Stimulated activated CD4-positive, alpha-beta T cell treated with anti-CD3 and anti-CD28 coated beads, Interleukin-15, amount 100 ng/mL, for 48 hours (primary cell): ENCODE measurements at regions not wholly inside any gene's neighbourhood (a gene's known extent, or its start where the extent isn't known, plus 50 kb on each side); places are given as distances from the start of the nearest gene placed in this dataset.
"Not testable (repeated sequence)": the region's sequence is repeated elsewhere in the genome, so short reads cannot be mapped to it uniquely, and the experiment has no call there.

Experiments used
- DNase-seq, 2 donors: peaks; one replicate each; pipeline ENCODE4 v3.0.0-alpha.2; 2020; ENCODE audit warnings: low read depth in 2 of 2

DNA sequence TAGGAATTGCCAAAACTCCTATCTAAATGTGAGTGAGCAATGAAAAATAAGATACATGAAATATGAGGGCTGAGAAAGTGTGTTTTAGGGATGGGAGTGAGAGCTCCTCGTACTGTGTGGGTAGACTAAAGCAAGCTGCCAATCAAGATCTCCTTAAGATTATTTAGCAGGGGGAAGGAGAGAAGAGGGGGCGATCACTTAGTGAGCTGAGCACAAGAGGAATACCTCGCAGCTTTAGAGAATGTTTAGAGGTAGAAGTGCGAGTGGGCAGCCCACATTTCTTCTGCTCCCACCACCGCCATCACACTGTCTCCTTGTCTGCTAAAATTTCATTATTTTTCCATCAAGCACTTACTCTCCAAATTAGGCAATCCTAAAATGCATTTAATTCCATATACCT lies 312.6 kb downstream of the ALDH8A1 start:
- no peak for DNase-seq

DNA sequence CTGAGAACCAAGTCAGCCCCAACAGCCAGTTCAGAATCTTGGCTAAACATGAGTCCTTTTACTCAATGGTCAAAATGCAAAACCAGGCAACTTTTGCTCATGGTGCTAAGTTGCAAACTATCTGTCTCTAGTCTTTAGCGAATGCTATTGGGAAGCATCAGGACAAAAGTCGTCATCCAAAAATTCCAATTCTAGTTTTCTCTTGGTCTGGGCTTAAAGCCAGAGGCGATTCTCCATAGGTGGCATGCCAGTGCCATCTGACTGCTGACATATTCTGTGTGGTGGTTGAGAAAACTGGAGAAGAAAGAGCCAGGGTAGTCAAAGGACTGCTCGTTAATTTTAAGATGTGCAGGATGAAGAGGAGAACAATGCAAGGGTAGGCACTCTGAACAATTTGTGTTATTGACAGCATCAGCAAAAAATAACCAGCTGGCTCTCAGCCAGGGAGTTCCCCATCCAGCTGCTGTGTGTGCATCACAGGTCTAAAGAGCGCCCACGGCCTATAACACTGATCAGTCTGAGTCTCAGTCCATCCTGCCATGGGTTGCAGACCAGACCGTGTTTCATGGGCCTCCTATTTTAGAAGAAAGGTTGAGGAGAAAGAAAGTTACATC lies 313.6 kb downstream of the ALDH8A1 start:
- DNase-seq, result peak in 1 of 2 donors; percentile 6

DNA sequence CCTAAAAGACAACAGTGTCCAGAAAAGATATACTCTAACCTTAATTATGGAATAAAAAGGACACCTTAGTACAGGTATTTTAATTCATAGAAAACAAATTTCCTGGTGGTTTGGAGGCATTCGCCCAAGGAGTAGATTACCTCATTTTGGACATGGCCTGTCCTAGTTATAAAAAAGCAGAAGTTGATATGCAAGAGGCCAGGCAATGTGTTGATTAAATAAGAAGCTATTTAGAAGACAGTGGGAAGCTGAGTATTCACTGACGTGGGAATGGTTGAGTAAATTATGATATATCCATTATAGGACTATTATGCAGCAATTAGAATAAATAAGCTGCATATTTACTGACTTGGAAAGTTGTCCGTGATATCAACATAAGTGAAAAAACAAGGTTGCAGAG lies 314.9 kb downstream of the ALDH8A1 start:
- DNase-seq, result no peak

DNA sequence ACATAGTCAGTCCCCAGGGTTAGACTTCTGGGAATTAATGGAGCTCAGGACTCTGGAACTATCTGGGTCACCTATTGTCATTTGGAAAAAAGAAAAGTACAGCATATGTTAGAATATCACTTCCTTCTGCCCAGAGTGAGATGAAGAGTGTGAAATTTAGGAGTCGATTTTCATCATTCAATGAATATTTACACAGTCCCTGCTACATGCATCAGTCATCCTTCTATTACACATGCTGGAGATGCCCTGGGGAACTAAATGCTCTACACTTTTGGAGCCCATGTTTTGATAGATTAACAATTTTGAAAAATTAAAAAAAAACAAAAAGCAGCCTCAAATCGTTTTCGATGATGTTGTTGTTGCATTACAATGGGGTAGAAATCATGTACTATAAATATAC lies 315.4 kb downstream of the ALDH8A1 start:
- DNase-seq, result no peak

DNA sequence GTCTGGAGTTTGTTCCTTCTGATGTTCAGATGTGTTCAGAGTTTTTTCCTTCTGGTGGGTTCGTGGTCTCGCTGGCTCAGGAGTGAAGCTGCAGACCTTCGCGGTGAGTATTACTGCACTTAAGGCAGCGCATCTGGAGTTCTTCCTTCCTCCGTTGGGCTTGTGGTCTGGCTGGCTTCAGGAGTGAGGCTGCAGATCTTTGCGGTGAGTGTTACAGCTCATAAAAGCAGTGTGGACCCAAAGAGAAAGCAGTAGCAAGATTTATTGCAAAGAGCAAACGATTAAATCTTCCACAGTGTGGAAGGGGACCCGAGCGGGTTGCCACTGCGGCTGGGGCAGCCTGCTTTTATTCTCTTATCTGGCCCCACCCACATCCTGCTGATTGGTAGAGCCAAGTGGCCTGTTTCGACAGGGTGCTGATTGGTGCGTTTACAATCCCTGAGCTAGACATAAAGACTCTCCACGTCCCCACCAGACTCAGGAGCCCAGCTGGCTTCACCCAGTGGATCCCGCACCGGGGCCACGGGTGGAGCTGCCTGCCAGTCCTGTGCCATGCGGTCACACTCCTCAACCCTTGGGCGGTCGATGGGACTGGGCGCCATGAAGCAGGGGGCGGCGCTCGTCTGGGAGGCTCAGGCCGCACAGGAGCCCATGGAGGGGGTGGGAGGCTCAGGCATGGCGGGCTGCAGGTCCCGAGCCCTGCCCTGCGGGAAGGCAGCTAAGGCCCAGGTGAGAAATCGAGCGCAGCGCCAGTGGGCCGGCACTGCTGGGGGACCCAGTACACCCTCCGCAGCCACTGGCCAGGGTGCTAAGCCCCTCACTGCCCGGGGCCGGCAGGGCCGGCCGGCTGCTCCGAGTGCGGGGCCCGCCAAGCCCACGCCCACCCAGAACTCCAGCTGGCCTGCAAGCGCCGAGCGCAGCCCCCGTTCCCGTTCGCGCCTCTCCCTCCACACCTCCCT lies 315.3 kb upstream of the SGK1 start:
- DNase-seq, result peak; percentile 19 to 23

DNA sequence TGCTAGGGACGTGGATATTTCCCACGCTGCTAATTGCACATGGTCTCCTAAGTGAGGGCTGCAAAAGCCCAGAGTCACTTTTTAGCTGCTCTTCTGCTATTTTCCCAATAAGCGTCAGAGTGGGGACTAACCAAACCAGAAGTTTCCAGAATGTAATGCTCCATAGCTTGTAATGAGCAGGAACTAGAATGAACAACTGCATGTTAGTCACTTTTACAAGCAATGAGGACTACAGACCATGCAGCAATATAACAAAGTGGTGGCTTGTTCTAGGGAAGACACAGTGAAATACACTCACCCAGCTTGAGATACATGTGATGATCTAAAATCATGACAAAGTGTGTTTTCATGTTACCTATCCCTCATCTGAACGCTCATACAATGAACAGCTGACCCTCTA lies 314.1 kb upstream of the SGK1 start:
- no peak for DNase-seq

DNA sequence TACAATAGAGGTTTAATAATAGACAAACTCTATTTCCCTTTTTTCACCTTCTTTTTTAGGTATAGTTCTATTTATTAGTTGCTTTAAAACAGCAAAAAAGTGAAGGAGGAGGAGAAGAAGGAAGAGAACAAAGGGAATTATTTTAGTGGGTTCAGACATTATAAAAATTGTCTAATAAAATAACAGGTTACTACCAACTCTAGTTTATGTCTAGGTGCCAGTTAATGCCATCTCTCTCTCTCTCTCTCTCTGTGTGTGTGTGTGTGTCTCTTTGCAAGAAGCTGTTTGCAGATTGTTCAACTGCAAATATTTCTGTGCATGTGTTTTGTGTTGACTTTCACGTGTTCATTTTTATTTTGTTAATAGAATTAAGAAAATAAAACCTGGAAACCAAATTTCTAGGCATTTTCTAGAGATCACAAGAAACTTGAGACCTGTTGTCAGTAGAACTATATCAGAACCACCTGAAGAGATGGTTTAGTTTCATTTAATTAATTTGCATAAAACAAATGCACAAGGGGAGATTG lies 313.5 kb upstream of the SGK1 start:
- no peak for DNase-seq

DNA sequence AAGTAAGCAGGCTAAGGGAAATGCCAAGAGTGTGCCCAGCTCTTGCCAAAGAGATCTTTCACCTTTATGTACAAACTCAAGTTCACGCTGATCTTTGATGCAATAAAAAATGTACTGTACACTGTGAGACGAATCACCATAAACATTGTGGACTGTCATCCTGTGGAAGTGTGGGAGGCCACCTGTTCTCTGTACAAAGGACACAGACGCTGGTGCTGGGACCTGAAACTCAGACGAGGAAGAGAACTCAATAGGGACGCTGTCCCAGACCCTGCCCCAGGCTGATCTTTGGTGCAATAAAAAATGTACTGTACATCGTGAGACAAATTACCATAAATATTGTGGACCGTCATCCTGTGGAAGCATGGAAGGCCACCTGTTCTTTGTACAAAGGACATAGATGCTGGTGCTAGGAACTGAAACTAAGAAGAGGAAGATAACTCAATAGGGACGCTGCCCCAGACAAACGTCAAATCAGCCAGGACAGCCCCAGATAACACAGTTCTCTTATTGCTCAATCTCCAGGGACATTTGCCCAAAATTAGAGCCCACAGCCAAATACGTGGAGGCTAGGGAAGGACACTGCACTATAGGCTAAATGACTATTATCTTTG lies 312.7 kb upstream of the SGK1 start:
- no peak for DNase-seq

DNA sequence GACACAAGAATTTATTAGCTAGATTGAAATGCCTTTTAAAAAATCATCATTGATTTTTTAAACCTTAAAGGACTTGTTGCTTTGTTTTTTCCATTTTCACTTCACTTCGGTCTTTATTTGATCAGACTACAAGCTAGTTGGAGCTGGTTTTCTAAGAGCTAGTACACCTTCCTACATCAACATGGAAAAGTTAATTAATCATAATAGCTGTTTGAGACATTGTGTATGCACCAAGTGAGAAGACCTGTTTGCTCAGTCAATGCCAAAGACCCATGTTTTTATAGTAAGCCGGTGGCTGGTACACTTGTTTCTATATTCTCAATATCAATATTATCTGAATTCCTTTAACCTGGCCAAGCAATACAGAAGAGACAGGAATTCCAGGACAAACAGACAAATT lies 310.2 kb upstream of the SGK1 start:
- DNase-seq, result no peak

DNA sequence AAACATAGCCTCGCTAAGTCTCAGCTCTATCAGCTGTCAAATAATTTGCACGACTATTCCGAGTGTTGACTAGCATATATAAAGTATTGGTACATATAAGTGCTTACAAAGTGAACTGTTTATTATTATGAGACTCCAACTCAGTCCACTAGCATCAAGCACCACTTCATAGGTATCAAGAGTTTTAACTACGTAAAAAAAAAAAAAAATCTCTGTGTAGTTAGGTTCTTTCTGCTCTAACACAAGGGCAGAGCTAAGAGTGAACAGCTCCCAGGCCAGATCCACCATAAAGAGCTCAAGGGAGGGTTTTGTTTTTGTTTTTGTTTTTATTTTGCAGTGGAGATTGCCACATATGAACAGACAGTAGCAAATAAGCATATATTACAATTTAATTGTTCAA lies 309.8 kb upstream of the SGK1 start:
- no peak for DNase-seq

DNA sequence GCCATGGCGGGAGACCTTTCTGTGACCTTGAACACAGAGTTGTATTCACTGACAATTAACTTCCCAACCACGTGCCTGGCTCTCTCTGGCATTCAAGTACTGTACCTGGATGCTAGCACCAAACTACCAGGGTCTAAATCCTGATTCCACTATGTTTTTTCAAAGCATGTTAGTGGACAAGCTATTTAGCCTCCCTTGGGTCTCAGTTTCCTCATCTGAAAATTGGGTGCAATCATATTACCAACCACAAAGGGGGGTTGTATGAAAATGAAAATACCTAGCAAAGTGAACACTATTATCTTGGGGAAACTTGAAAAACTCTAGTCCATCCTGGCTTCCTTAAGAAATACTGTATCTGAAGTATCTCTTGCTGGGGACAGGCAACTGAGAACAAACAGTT lies 308.7 kb upstream of the SGK1 start:
- no peak for DNase-seq

DNA sequence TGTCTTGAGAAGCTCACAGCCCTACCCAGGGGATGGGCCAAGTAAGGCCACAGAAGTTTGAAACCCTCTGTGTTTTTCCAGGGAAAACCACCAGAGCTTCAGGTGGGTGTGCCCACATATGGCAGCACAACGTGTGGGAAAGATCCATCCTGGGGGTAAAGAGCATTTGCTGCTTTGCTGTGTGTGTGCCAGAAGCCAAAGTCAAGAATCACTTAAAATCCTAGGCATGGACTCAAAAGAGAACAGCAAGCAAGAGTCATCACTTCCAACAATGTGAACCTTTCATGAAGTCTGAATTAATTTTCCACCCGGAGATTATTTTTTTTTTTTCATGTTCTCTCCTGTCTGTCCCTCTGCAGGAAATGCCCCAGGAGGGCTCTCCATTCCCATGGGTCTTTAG lies 308.2 kb upstream of the SGK1 start:
- no peak for DNase-seq

DNA sequence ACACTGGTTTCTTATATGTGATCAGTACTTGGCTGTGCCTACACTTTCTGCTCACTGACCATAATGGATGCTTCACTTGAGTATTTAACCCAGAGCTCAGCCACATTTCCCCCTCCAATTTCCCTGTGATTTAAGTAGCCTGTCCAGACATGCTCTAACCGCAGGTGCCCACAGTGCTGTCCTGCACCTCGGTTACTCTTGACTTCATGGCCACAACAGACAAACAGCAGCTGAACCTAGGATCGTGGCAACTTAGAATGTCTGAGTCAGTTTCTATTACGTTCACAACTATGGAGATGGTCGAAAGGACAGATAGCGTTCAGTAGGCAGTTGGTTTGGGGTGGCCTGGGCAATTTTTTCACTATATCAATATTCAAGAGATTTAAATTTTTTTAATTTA lies 306.9 kb upstream of the SGK1 start:
- DNase-seq, result no peak

DNA sequence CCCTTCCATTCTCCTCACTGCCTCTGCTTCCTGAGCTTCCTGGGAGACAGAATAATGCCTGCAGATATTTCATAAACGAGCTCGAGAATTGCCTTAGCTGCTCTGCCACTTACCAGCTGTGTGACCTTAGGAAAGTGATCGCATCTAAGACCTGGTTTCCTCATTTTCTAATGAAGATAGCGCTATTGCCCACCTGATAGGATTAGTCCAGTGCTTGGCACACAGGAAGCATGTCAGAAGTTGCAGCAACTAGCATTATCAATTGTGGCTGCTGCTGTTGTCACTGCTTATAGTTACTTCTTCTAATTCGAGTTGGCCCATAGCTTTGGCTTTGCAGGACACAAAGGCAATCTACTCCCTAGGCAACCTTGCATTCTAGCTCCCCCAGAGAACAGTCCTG lies 305.5 kb upstream of the SGK1 start:
- DNase-seq, result no peak

DNA sequence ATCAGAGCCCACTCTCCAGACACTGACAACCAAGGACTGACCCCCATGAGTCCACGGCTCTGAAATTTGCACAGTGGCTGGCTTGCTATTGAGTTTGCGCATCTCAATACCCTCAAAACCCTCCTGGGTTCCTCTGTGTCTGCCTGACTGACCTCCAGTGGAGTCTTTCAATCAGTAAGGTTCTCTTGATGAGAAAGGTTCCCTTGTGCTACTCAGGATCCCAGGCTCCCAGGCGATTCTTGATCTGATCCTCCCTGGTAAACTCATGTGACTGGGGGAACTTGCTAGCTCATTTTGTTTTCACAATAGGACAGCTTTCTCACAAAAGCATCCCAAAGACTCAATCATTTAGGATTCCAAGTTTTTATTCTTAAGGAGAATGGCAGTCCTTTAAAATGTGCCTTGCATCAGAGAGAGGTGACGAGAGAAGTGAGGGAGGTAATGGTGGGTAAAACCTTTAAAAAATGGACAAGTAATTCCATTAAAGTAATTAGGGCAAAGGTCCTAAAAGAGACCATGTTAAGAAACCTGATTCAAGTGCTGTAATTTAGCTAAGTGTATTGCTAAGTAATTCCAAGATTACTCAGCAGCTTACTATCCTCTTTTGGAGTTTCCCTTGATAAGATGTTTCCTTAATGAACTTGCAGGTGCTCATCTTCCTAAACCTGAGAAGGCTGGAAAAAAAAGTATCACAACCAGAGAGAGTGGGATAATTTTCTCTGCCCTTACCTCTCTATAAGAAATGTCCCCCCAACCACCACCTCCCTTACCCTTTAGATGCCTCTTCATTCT lies 304.7 kb upstream of the SGK1 start:
- DNase-seq, result no peak

DNA sequence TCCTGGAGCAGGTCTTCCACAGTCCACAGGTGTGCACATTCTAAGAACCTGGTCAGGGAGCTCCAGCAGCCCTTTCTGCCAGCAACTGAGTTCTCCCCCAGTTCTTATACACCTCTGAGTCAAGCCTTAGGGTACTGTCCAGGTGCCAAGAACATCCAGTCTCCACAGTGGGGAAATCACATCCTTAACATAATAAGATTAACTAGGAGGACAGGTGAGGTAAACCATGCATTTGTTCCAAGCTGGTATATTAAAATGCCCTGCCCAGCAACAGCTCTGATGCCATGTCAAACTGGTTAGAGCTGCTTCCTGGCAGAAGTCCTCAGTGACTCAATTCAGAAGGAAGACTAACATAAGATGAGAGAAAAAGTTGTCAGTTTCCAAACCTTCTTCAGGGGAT lies 303.9 kb upstream of the SGK1 start:
- no peak for DNase-seq

DNA sequence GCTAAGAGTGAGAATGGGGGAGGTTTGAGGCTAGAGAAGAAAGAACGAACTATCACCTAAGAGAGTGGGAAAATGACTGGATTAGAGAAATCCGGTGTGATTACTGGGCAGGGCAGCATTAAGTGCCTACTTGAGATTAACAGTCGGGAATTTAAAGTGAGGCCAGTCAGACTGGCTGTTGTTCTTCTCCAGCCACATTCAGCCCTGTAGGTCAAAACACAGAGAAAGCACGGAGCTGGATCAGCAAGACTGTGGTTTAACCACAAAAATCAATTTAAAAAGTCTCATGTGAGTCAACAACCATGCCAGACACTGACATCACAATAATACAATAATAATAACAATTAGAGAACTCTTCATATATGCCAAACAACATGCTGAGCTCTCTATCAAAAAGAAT lies 301.9 kb upstream of the SGK1 start:
- no peak for DNase-seq

DNA sequence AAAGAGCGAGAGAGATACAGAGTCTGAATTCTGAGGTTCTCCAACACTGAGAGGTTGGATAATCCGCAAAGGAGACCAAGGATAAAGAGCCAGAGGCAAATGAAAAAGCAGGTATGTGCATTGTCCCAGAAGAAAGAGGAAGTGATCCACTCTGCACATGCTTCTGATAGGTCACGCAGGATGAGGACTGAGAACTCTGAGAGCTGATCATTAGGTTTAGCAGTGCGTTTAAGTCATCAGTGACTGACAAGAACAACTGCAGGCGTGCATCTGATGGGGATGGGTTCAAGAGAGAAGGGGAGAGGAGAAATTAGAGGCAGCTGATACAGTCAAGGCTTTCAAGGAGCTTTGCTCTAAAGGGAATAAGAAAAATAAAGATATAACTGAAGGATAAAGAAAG lies 301.2 kb upstream of the SGK1 start:
- DNase-seq, result no peak

DNA sequence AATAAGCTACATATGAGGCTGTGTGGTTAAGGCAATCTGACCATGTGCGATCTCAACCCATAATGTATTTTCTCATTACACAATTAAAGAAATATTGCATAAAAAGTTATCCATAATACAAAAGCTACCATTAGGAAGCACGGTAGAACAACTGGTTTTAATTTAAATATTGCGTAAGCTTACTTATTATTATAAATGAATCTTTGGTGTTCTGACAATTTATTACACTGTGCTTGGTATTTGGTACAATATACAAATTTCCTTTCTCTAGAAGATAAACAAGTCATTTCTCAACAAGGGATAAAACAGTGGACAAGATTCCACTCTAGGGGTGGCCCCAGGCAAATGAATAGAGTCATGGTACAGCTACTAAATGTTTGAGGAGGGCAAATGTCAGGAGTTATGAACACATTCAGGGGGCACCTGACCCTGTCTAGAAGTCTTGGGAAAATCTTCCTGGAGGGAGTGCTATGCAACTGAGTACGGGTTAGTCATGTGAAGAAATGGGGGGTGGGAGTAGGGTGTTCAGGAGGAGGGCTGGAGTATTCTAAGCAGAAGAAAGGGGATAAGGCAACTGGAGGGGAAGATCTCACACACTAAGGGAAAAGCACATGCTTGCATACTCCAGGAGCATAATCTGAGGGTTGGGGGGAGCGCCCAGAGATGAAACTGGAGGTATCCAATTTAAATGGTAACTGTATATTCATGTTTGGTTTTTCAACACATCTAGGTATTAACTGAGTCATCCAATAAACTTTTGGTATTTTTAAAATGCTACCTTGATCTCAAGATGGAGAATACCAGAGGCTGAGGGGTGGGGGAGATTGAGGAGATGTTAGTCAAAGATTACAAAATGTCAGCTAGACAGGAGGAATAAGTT lies 296.9 kb upstream of the SGK1 start:
- no peak for DNase-seq

DNA sequence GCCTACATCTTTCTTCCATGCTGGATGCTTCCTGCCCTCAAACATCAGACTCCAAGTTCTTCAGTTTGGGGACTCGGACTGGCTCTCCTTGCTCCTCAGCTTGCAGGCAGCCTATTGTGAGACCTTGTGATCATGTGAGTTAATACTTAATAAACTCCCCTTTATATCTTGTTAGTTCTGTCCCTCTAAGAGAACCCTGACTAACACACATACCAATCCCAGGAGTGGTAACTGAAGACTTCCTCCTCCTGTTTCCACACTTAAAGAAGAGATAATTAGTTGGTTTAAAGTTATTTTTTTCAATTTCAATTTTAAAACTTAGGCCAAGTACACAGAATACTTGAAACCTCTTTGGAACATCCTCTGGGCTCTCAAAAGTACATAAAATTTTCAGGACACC lies 294.2 kb upstream of the SGK1 start:
- not testable (repeated sequence) for DNase-seq

DNA sequence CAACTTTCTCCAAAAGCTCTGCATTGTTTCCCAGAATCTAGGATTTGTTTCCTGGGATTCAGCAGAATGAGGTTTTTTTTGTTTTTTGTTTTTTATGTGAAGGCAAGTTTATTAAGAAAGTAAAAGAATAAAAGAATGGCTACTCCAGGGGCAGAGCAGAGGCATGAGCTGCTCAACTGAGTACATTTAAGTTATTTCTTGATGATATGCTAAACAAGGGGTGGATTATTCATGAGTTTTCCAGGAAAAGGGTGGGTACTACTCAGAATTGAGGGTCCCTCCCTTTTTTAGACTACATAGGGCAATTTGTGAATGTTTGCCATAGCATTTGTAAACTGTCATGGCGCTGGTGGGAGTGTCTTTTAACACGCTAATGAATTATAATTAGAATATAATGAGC lies 292.5 kb upstream of the SGK1 start:
- DNase-seq, result no peak
